H1 (cell line): ENCODE measurements at regions not wholly inside any gene's neighbourhood (a gene's known extent, or its start where the extent isn't known, plus 50 kb on each side); places are given as distances from the start of the nearest gene placed in this dataset.

Experiments used
- EZH2 ChIP-seq: fragments of 200-600 bp; sonication (generic); IDR thresholded peaks from 2 replicates; pipeline ENCODE4 v1.7.1; 2012; ENCODE audit warnings: low read depth, mild to moderate bottlenecking, moderate library complexity, low read length, inconsistent platforms; ENCODE audit not compliant: severe bottlenecking
- POLR2A ChIP-seq, 2 experiments: IDR thresholded peaks; 1 replicate in 1 of 2; 2 replicates in 1 of 2; pipeline ENCODE4 v1.6.1; 2011; ENCODE audit warnings: low read depth in 2 of 2, low read length in 2 of 2, mild to moderate bottlenecking in 2 of 2; ENCODE audit errors: control extremely low read depth in 1 of 2
- RFX5 ChIP-seq: IDR thresholded peaks from 2 replicates; pipeline ENCODE4 v1.6.1; 2011; ENCODE audit warnings: low read depth, low read length, improper control_type of control experiment, borderline replicate concordance
- TAF7 ChIP-seq: optimal IDR thresholded peaks from 2 replicates; pipeline ENCODE3; 2011; ENCODE audit warnings: low read depth, mild to moderate bottlenecking, inconsistent platforms, low read length, moderate library complexity, borderline replicate concordance
- ZNF274 ChIP-seq: IDR thresholded peaks from 2 replicates; pipeline ENCODE4 v1.7.0; 2012; ENCODE audit warnings: low read length, borderline replicate concordance; ENCODE audit errors: extremely low read depth

DNA sequence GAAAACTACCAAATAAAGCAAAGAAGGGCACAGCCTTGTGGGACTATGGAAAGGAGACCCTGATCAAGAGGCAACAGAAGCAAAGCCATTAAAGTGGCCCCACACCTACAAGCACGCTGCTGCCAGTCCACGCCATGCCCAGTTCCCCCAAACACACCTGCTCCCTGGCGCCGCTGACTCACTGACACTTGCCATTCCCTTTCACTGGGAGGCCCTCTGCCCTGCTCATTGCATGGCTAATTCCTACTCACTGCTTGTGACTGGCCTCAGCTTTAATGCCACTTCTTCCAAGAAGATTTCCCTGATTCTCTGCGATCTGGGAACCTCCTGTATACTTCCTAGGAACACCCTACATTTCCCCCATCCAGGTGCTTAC lies 71.2 kb upstream of the TAF1L start:
- TF ChIP-seq EZH2 (no peak), POLR2A (IDR thresholded peaks at IDR 0.05; ENCODE audit: control extremely low read depth in 1 of 2, low read depth in 2 of 2, low read length in 2 of 2) (no peak), TAF7 (no peak), ZNF274 (no peak), RFX5 (no peak)
